HG02885 (cell line): ENCODE measurements at regions not wholly inside any gene's neighbourhood (a gene's known extent, or its start where the extent isn't known, plus 50 kb on each side); places are given as distances from the start of the nearest gene placed in this dataset.
"Not testable (repeated sequence)": the region's sequence is repeated elsewhere in the genome, so short reads cannot be mapped to it uniquely, and the experiment has no call there.

Source experiments
- ATAC-seq: cut with Tn5 transposase; IDR thresholded peaks from one replicate; pipeline ENCODE4 v1.9.1; 2021; ENCODE audit warnings: mild to moderate bottlenecking; ENCODE audit not compliant: unreplicated experiment, poor library complexity

DNA sequence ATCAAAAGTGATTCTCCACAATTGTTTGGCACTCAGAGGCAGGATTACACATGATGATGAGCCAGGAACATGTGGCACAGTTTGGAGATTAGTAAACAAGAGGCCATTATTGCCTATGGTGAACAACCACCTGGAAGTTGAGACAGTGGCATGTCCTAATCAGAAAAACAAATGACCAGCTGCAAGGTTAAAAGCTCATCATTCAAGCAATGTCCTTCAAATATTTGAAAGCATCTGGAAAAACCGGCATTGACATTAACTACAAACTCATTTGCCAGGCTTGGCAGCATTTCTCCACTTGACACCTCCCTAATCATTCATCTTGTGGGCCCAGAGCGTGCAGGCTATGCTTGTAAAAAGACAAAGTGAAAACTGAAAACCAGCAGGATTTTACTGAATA, 80.6 kb upstream of the MEGF10 start:
- ATAC-seq: no peak

DNA sequence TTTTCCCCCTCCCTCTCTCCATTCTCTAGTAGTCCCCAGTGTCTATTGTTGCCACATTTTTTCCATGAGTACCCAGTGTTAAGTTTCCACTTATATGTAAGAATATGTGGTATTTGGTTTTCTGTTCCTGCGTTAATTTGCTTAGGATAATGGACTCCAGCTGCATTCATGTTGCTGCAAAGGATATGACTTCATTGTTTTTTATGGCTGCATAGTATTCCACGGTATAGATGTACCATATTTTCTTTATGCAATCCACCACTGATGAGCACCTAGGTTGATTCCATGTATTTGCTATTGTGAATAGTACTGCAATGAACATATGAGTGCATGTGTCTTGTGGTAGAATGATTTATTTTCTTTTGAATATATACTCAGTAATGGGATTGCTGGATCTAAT, 77.4 kb upstream of the MEGF10 start:
- no peak for ATAC-seq

DNA sequence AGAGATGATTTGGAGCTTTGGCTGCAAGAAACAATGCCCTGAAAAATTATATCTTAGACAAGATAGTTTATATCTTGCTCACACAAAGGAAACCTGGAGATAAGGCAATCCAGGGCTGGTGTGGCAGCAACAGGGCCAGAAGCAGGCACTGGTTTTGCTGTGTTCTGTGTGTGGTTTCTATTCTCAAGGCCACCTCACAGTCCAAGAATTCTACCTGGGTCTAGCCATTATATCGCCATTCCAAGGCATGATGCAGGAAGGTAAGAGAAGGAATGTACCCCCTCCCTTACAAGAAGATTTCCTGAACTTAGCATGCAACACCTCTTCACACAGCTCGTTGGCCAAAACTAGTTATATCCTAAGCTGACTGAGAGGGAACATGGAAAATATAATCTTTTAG, 74.5 kb upstream of the MEGF10 start:
- ATAC-seq: no peak

DNA sequence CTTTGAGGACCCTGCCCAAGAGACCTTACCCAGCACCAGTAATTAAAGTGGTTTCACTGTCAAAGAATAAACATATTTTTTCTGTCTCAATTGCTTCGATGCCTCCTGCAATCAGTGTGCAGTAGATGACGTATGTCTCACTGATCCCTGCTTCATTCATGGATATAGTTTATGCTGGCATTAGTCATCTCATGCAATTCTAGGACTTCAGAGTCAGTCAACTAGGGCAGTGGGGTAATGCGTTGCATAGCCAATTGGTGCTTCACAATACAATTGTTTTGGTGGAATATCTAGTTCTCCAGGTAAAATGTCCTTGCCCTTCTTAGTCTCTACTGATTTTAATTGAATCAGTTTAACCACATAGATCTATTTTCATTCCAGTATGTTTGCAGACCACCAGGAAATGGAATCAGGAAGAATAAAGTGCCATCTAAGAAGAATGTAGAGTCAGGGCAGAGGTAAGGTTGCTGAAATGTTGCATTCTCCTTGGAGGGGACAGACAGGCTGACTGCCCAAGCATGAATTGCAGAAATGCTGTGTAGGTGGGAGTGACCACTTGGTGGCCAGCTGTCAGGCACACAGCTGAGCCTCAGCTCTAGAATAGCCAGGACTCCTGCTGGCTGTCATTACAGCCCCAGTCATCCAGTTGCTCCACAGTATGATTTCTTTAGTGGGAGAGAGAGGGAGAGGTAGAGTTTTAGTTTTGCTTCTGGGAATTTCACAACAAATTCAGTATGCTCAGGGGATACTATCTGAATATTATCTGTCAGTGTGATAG, 73.5 kb upstream of the MEGF10 start:
- no peak for ATAC-seq

- not testable (repeated sequence) for ATAC-seq
These were observed 68.7 kb upstream of the MEGF10 start for GRCh38 chr5:127221936-127222335.

GRCh38 chr5:127222571-127223156, 67.9 kb upstream of the MEGF10 start:
- peak; percentile 74 for ATAC-seq

- no peak for ATAC-seq
These were observed 67.2 kb upstream of the MEGF10 start for GRCh38 chr5:127223256-127223974.

DNA sequence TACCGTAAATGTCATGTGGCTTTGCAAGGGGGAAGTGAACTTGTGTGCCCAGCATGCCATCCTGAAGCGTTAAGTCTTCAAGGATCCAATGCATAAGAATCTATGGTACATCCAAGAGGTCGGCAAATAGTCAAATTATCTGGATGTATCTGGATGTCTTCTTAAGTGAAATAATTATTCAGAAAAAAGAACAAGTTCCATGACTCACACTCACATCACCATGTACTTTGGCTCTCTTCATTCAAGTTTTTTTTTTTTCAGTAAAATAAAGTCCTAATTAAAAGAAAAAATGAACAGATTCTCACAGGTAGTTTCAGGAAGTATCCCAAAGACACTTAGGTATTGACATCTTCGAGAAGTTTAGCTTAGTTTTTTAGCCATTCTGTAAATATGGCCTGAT, 62.7 kb upstream of the MEGF10 start:
- ATAC-seq: no peak

GRCh38 chr5:127228540-127229184, 61.9 kb upstream of the MEGF10 start:
- no peak for ATAC-seq

- peak; percentile 88 for ATAC-seq
These were observed 61.3 kb upstream of the MEGF10 start for GRCh38 chr5:127229185-127229889.

GRCh38 chr5:127231118-127231517, 59.5 kb upstream of the MEGF10 start:
- ATAC-seq: no peak

DNA sequence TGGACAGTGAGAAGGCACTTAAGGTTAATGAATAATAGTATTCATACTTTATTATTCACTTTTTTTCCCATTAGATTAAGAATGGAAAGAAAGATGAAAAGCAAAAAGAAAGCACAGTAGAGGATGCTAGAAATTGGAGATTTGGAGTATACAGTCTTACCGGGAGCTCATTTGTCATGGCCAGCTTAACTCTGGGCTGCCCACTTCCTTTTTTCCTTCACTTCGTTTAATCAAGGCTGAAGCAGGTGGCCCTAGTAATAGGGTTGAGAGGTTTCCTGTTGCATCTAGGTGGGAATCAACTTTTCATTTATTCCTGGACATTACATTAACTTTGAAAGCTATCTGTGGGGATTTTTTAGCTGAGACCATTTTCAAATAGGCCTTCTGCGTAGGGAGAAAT, 57.0 kb upstream of the MEGF10 start:
- no peak for ATAC-seq

GRCh38 chr5:127235136-127235535, 55.5 kb upstream of the MEGF10 start:
- ATAC-seq: no peak

DNA sequence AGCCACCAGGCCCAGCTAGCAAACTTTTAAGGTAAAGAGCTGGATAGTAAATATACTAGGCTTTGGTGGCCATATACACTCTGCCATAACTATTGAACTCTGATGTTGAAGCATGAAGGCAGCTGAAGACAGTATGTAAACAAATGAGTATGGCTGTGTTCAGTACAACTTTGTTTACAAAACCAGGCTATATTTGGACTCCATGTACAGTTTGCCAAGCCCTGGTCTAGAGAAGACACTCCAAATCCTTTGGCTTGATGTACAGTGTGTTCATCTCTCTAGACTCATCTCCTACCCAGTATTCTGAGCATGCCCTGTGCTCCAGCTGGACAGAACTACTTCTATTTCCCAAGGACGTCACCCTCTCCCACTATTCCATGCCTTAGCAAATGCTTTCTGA, 54.3 kb upstream of the MEGF10 start:
- no peak for ATAC-seq
